ENCODE measurements at regions not wholly inside any gene's neighbourhood (a gene's known extent, or its start where the extent isn't known, plus 50 kb on each side); places are given as distances from the start of the nearest gene placed in this dataset.
A peak's percentile ranks its signal among the peaks of the same experiment; 100 is the strongest.

DNA sequence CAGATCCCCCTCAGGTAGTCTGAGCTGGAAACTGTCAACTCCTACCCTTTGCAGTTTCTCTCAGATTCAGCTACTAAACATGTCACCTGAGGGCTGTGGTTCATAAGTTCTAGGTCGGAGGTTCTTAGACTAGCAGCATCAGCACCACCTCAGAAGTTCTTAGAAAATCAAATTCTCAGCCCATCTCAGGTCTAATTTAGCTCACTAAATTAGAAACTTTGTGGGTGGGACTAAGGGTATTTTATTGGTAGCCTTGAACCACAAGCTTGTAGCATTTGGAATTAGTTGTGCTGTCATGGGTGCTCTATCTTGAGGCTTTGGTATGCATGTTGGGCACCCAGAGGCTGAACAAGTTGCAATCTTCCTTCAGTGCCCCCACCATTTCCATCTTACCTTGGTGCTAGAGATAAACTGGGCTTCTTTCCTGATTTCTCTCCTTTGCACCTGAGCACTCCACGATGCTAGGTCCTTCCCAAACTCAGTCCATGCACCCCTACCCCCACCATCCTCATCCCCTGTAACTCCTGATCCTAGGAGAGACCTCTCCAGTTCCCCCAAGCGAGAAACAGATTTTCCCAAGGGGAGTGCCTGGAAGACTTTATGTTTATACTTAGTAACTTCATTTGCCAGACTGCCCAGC, 54.2 kb downstream of the S1PR1 start:
- Histone ChIP-seq H3K4me1 (peaks cover 16% of the 10 kb centered on the region), H3K27ac (replicated peaks) (no peak overlapping the region), H3K27me3 (ENCODE audit: low read depth) (no peaks in the 10 kb centered on the region), H3K4me3 (no peak overlapping the region), H3K9me3 (replicated peaks) (no peaks in the 10 kb centered on the region), H3K36me3 (no peaks in the 10 kb centered on the region)
- DNase-seq, result no peak
- intact Hi-C loops (cut with micrococcal nuclease), result no loop called here
- TF ChIP-seq, protein P1, sequence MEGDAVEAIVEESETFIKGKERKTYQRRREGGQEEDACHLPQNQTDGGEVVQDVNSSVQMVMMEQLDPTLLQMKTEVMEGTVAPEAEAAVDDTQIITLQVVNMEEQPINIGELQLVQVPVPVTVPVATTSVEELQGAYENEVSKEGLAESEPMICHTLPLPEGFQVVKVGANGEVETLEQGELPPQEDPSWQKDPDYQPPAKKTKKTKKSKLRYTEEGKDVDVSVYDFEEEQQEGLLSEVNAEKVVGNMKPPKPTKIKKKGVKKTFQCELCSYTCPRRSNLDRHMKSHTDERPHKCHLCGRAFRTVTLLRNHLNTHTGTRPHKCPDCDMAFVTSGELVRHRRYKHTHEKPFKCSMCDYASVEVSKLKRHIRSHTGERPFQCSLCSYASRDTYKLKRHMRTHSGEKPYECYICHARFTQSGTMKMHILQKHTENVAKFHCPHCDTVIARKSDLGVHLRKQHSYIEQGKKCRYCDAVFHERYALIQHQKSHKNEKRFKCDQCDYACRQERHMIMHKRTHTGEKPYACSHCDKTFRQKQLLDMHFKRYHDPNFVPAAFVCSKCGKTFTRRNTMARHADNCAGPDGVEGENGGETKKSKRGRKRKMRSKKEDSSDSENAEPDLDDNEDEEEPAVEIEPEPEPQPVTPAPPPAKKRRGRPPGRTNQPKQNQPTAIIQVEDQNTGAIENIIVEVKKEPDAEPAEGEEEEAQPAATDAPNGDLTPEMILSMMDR (IDR thresholded peaks at IDR 0.05; ENCODE audit: borderline replicate concordance), result no peak

DNA sequence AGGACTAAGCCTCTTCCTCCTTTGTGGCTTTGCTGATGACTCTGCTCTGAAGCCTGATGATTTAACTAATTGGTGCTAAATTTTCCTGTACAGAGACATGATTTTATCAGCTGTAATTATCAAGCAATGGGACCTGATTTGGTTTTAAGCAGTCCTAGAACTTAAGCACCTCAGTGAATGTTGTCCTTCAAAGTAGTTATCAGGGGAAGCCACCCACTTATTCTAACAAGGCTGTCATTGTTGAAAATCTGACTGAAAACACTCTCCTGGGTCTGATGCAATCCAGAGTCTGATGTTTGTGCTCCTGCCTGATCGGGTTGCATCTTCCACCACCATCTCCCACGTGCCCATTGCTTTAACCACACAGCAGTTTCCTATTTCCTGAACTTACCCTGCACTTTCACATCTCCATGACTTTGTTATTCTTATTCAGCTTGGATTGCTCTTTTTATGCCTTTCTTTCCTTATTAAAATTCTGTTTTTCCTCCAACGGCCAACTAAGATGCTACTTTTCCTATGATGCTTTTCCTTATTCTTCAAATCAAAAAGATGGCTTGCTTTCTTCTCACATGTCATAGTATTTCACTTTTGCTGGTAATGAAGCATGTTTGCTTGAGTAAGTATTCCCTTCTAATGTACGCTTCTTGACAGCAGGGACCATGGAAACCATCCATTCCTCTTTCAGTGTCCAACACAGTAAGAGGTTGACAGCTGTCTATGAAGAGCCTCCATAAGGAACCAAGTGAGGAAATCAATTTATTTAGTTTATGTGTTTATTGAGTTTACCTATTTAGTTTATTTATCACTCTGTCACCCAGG, 55.0 kb downstream of the S1PR1 start:
- Histone ChIP-seq H3K27ac (replicated peaks) (no peak overlapping the region), H3K36me3 (no peaks in the 10 kb centered on the region), H3K4me1 (peaks cover 16% of the 10 kb centered on the region), H3K9me3 (replicated peaks) (no peaks in the 10 kb centered on the region), H3K27me3 (ENCODE audit: low read depth) (no peaks in the 10 kb centered on the region), H3K4me3 (no peak overlapping the region)
- no peak for DNase-seq
- intact Hi-C loops (cut with micrococcal nuclease), result no loop called here
- TF ChIP-seq, protein P1 (IDR thresholded peaks at IDR 0.05; ENCODE audit: borderline replicate concordance), result no peak

DNA sequence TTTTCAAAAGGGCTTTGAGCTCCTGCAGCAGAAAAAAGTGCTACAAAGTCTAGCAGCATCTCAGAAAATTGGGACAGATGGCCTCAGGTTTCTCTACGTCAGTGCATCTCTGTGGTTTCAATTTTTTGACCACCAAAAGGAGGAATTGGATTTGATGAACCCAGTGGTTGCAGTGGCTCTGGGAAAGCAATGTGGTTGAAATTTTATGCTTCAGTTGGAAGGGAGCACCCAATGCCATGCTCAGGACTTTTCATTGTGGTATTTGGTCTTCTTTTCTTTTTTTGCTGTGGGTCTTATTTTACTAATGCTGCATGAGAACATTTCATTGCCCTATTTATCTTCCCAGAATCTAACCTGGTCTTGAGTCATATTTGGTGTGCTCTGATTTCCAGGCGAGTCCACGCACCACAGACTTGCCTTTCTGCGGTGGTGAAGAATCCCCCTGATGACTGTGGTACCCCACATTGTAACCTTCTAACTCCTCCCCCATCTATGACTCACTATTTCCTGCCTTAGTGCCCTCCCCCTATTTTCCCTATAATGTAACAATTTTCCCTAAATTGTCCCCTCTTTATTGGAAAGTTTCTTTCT, 56.7 kb downstream of the S1PR1 start:
- H3K4me1 ChIP-seq, result peaks cover 7% of the 10 kb centered on the region
- intact Hi-C loops (cut with micrococcal nuclease), result no loop called here
- H3K4me3 ChIP-seq, result no peak overlapping the region
- TF ChIP-seq, protein P1 (IDR thresholded peaks at IDR 0.05; ENCODE audit: borderline replicate concordance), result no peak
- H3K9me3 ChIP-seq (replicated peaks), result no peaks in the 10 kb centered on the region
- no peak for DNase-seq
- no peaks in the 10 kb centered on the region for H3K36me3 ChIP-seq
- no peak overlapping the region for H3K27ac ChIP-seq (replicated peaks)
- H3K27me3 ChIP-seq (ENCODE audit: low read depth), result no peaks in the 10 kb centered on the region

DNA sequence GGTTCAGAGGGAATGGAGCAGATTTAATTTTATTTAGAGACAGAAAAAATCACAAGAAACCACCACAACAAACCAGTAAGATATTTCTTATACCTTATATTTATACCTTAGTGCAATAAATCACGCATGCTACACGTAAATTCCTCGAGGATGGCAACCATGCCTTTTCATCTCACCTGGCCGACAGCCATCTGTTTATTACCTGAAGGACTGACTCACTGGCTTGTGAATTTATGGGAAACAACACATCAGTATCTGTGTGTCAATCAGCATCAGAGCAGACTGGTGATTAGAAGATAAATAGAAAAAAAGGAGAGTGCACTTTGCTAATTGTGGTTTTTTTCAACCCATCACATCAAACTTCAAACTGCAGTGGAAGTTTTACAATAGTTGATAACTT, 58.4 kb downstream of the S1PR1 start:
- Histone ChIP-seq H3K36me3 (no peaks in the 10 kb centered on the region), H3K27ac (replicated peaks) (no peak overlapping the region), H3K9me3 (replicated peaks) (no peaks in the 10 kb centered on the region), H3K4me1 (peaks cover 4% of the 10 kb centered on the region), H3K4me3 (no peak overlapping the region), H3K27me3 (ENCODE audit: low read depth) (no peaks in the 10 kb centered on the region)
- intact Hi-C loops (cut with micrococcal nuclease), result no loop called here
- DNase-seq, result no peak
- TF ChIP-seq, protein P1 (IDR thresholded peaks at IDR 0.05; ENCODE audit: borderline replicate concordance), result no peak

DNA sequence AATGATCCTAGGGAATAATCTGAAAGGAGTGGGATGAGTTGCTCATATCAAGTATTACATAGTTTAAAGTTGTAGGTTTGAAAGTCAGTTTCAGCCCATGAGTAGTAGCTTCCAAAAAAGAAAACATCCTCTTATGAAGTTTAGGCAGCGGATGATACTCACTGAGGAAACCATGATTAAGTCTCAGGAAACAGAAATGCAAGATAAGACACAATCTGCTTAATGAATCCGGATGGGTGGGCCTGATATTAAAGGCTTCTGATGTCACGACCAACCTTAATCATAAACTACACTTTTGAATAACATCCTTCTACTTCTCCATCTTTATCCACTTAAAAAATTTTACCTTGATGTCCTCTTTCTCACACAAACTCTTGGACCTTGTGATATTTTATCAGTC, 61.8 kb downstream of the S1PR1 start:
- Histone ChIP-seq H3K27me3 (ENCODE audit: low read depth) (no peaks in the 10 kb centered on the region), H3K9me3 (replicated peaks) (no peaks in the 10 kb centered on the region), H3K36me3 (no peaks in the 10 kb centered on the region), H3K4me3 (no peak overlapping the region), H3K27ac (replicated peaks) (peak overlapping the region; percentile 33), H3K4me1 (peaks cover 3% of the 10 kb centered on the region)
- intact Hi-C loops (cut with micrococcal nuclease), result no loop called here
- TF ChIP-seq, protein P1 (IDR thresholded peaks at IDR 0.05; ENCODE audit: borderline replicate concordance), result no peak
- no peak for DNase-seq
